Left colon (tissue), 2 donors: ENCODE measurements at regions not wholly inside any gene's neighbourhood (a gene's known extent, or its start where the extent isn't known, plus 50 kb on each side); places are given as distances from the start of the nearest gene placed in this dataset.
A peak's percentile ranks its signal among the peaks of the same experiment; 100 is the strongest.
"Not testable (repeated sequence)": the region's sequence is repeated elsewhere in the genome, so short reads cannot be mapped to it uniquely, and the experiment has no call there.

Experiments used
- ATAC-seq: fragments of 200-7000 bp; cut with Tn5 transposase; one replicate; pipeline ENCODE4 v1.9.1; 2020; ENCODE audit warnings: mild to moderate bottlenecking, moderate library complexity
- DNase-seq, 2 donors: peaks; one replicate each; pipeline ENCODE4 v3.0.0-alpha.2; 2020
- intact Hi-C, 2 donors: fragments of 100-400 bp; cut with DNase I in 1 of 2; cut with micrococcal nuclease in 1 of 2; formaldehyde crosslinking; loops; one replicate each; pipeline versions ENCODE4 v1.11.2 to v1.14.0; 2022; cut with DNase I, micrococcal nuclease
- donor health status: DM: no; HTN: no; CAD: no.
- donor health status: DM: yes; HTN: yes; CAD: no.

GRCh38 chr9:101849102-101849707 lies 110.8 kb upstream of the GRIN3A start:
- DNase-seq, result peak in 1 of 2 donors; percentile 41
- intact Hi-C loops, result no loop called here
- peak; percentile 97 for ATAC-seq

- DNase-seq (peak; percentile 35 to 38), ATAC-seq (peak; percentile 69)
- intact Hi-C loops, result no loop called here
These were observed 110.1 kb upstream of the GRIN3A start for GRCh38 chr9:101848485-101848919.

GRCh38 chr9:101846161-101846560 lies 107.7 kb upstream of the GRIN3A start:
- intact Hi-C loops, result no loop called here

GRCh38 chr9:101840694-101841188 lies 102.3 kb upstream of the GRIN3A start:
- DNase-seq, result no peak
- intact Hi-C loops, result no loop called here

More at GRCh38 chr9:101846161-101846560, 107.7 kb upstream of the GRIN3A start:
- ATAC-seq (no peak), DNase-seq (no peak)

GRCh38 chr9:101838988-101839387 lies 100.5 kb upstream of the GRIN3A start:
- intact Hi-C loops, result not testable (repeated sequence)

More at GRCh38 chr9:101840694-101841188, 102.3 kb upstream of the GRIN3A start:
- ATAC-seq, result no peak

GRCh38 chr9:101836021-101836420 lies 97.6 kb upstream of the GRIN3A start:
- no peak for DNase-seq
- intact Hi-C loops, result no loop called here
- peak; percentile 61 for ATAC-seq

More at GRCh38 chr9:101838988-101839387, 100.5 kb upstream of the GRIN3A start:
- ATAC-seq, DNase-seq: not testable (repeated sequence)

- DNase-seq (peak in 1 of 2 donors; percentile 54), ATAC-seq (peak; percentile 95)
- intact Hi-C loops, result no loop called here
These were observed 94.0 kb upstream of the GRIN3A start for GRCh38 chr9:101832486-101832885.

- DNase-seq, intact Hi-C loops, ATAC-seq: not testable (repeated sequence)
These were observed 83.0 kb upstream of the GRIN3A start for GRCh38 chr9:101821450-101821849.

GRCh38 chr9:101820983-101821382 lies 82.5 kb upstream of the GRIN3A start:
- intact Hi-C loops, ATAC-seq, DNase-seq: not testable (repeated sequence)

- intact Hi-C loops, result no loop called here
- DNase-seq (no peak), ATAC-seq (no peak)
These were observed 75.6 kb upstream of the GRIN3A start for GRCh38 chr9:101814064-101814463.

- DNase-seq, intact Hi-C loops, ATAC-seq: not testable (repeated sequence)
These were observed 69.4 kb upstream of the GRIN3A start for GRCh38 chr9:101807879-101808278.

GRCh38 chr9:101796044-101796443 lies 57.6 kb upstream of the GRIN3A start:
- intact Hi-C loops, result no loop called here
- no peak for DNase-seq
- no peak for ATAC-seq

- intact Hi-C loops, result no loop called here
- DNase-seq (no peak), ATAC-seq (no peak)
These were observed 56.7 kb upstream of the GRIN3A start for GRCh38 chr9:101795147-101795546.

- DNase-seq (no peak), ATAC-seq (no peak)
- intact Hi-C loops, result no loop called here
These were observed 54.0 kb upstream of the GRIN3A start for GRCh38 chr9:101792475-101792874.

GRCh38 chr9:101791938-101792337 lies 53.5 kb upstream of the GRIN3A start:
- DNase-seq, result peak in 1 of 2 donors; percentile 59
- intact Hi-C loops, result no loop called here

GRCh38 chr9:101791533-101791932 lies 53.1 kb upstream of the GRIN3A start:
- DNase-seq, result no peak
- no peak for ATAC-seq
- intact Hi-C loops, result no loop called here

More at GRCh38 chr9:101791938-101792337, 53.5 kb upstream of the GRIN3A start:
- peak; percentile 80 for ATAC-seq
